MM.1S (cell line): ENCODE measurements at regions not wholly inside any gene's neighbourhood (a gene's known extent, or its start where the extent isn't known, plus 50 kb on each side); places are given as distances from the start of the nearest gene placed in this dataset.

Source experiments
- DNase-seq: peaks from one replicate; pipeline ENCODE4 v3.0.0-alpha.2; 2015
- H2AFZ ChIP-seq: fragments of 300-600 bp; sonication (generic); 2 replicates; pipeline ENCODE4 v1.6.0; 2016; ENCODE audit warnings: antibody characterized with exemption, low read length
- H3F3A ChIP-seq: fragments of 300-600 bp; sonication (generic); 2 replicates; pipeline ENCODE4 v1.6.1; 2016; ENCODE audit warnings: mild to moderate bottlenecking, antibody characterized with exemption, low read length, moderate library complexity, mixed read lengths; ENCODE audit not compliant: insufficient read depth
- H3K27ac ChIP-seq: fragments of 300-600 bp; sonication (generic); 2 replicates; pipeline ENCODE4 v1.5.1; 2016; ENCODE audit warnings: mild to moderate bottlenecking, low read length
- H3K27me3 ChIP-seq: fragments of 300-600 bp; sonication (generic); replicated peaks from 2 replicates; pipeline ENCODE4 v1.6.0; 2016; ENCODE audit warnings: low read length; ENCODE audit not compliant: insufficient read depth
- H3K36me3 ChIP-seq: fragments of 300-600 bp; sonication (generic); replicated peaks from 2 replicates; pipeline ENCODE4 v1.6.1; 2016; ENCODE audit warnings: mild to moderate bottlenecking, low read length, mixed read lengths; ENCODE audit not compliant: insufficient read depth
- H3K4me1 ChIP-seq: fragments of 300-600 bp; sonication (generic); 2 replicates; pipeline ENCODE4 v1.6.1; 2016; ENCODE audit warnings: low read length, mixed read lengths
- H3K4me2 ChIP-seq: fragments of 300-600 bp; sonication (generic); 2 replicates; pipeline ENCODE4 v1.6.0; 2016; ENCODE audit warnings: low read depth, low read length
- H3K4me3 ChIP-seq: fragments of 300-600 bp; sonication (generic); 2 replicates; pipeline ENCODE4 v1.5.1; 2016; ENCODE audit warnings: low read length, mixed read lengths
- H3K79me2 ChIP-seq: fragments of 300-600 bp; sonication (generic); 2 replicates; pipeline ENCODE4 v1.6.1; 2016; ENCODE audit warnings: mixed run types, low read length, mixed read lengths
- H3K9ac ChIP-seq: fragments of 300-600 bp; sonication (generic); 2 replicates; pipeline ENCODE4 v1.6.1; 2016; ENCODE audit warnings: low read length, mixed read lengths
- H3K9me2 ChIP-seq: fragments of 300-600 bp; sonication (generic); replicated peaks from 2 replicates; pipeline ENCODE4 v1.6.1; 2016; ENCODE audit warnings: mild to moderate bottlenecking, low read length, mixed read lengths; ENCODE audit not compliant: insufficient read depth
- H3K9me3 ChIP-seq: fragments of 300-600 bp; sonication (generic); replicated peaks from 2 replicates; pipeline ENCODE4 v1.6.1; 2016; ENCODE audit warnings: mild to moderate bottlenecking, low read length, mixed read lengths; ENCODE audit not compliant: insufficient read depth
- H4K20me1 ChIP-seq: fragments of 300-600 bp; sonication (generic); 2 replicates; pipeline ENCODE4 v1.6.1; 2016; ENCODE audit warnings: mild to moderate bottlenecking, low read length, moderate library complexity, mixed read lengths; ENCODE audit not compliant: insufficient read depth
- EZH2 ChIP-seq: fragments of 300-600 bp; sonication (generic); optimal IDR thresholded peaks from 2 replicates; pipeline ENCODE3; 2017; ENCODE audit warnings: low read depth, mild to moderate bottlenecking, antibody characterized with exemption, low read length, mixed read lengths
- EZH2phosphoT487 ChIP-seq: fragments of 300-600 bp; sonication (generic); IDR thresholded peaks from 2 replicates; pipeline ENCODE4 v1.6.1; 2018; ENCODE audit warnings: antibody characterized with exemption, low read length
- TF ChIP-seq, protein P1 (sequence below): fragments of 300-600 bp; sonication (generic); IDR thresholded peaks from 2 replicates; pipeline ENCODE4 v1.5.1; 2016; ENCODE audit warnings: antibody characterized with exemption, low read length, mixed read lengths

DNA sequence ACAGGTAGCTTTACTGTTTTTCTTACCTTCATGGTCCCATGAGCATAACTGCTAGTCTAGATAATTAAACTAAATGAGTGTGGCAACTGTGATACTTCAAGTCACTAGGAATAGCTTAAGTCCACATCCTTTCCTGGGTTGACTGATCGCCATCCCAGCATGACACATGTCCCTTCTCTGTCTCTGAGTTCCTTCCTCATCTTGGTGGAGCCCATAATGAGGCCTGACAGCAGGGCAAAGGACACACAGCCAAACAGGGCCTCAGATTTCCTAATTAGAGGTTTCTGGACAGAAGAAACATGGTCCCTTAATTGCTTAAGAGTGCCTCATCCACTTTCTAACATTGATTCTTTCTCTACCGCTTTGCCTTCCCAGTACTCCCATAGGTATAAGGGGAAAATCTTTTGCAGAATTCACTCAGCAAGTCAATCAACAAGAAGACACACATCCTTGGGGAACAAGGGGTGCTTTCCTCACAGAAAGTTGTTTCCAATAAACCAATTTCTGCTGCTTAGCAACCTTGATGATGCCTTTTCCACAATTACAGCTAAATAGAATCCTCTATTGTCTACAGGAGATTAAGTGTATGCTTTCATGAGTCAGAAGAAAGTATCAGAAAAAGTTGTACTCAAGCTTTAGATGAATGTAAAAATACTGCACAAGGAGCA lies 208.3 kb upstream of the SERP2 start:
- Histone ChIP-seq H3K27me3 (no peaks in the 10 kb centered on the region), H3F3A (no peaks in the 10 kb centered on the region), H3K9ac (no peak overlapping the region), H3K4me2 (no peak overlapping the region), H3K27ac (no peak overlapping the region), H3K9me2 (no peaks in the 10 kb centered on the region), H2AFZ (no peak overlapping the region), H4K20me1 (no peaks in the 10 kb centered on the region), H3K79me2 (no peaks in the 10 kb centered on the region), H3K36me3 (no peaks in the 10 kb centered on the region), H3K9me3 (no peaks in the 10 kb centered on the region), H3K4me3 (no peak overlapping the region), H3K4me1 (peaks cover 10% of the 10 kb centered on the region; the same call in 1 of the 2 replicates)
- no peak for TF ChIP-seq EZH2
- TF ChIP-seq, protein P1, sequence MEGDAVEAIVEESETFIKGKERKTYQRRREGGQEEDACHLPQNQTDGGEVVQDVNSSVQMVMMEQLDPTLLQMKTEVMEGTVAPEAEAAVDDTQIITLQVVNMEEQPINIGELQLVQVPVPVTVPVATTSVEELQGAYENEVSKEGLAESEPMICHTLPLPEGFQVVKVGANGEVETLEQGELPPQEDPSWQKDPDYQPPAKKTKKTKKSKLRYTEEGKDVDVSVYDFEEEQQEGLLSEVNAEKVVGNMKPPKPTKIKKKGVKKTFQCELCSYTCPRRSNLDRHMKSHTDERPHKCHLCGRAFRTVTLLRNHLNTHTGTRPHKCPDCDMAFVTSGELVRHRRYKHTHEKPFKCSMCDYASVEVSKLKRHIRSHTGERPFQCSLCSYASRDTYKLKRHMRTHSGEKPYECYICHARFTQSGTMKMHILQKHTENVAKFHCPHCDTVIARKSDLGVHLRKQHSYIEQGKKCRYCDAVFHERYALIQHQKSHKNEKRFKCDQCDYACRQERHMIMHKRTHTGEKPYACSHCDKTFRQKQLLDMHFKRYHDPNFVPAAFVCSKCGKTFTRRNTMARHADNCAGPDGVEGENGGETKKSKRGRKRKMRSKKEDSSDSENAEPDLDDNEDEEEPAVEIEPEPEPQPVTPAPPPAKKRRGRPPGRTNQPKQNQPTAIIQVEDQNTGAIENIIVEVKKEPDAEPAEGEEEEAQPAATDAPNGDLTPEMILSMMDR, result no peak
- TF ChIP-seq EZH2phosphoT487, result no peak
- no peak for DNase-seq

DNA sequence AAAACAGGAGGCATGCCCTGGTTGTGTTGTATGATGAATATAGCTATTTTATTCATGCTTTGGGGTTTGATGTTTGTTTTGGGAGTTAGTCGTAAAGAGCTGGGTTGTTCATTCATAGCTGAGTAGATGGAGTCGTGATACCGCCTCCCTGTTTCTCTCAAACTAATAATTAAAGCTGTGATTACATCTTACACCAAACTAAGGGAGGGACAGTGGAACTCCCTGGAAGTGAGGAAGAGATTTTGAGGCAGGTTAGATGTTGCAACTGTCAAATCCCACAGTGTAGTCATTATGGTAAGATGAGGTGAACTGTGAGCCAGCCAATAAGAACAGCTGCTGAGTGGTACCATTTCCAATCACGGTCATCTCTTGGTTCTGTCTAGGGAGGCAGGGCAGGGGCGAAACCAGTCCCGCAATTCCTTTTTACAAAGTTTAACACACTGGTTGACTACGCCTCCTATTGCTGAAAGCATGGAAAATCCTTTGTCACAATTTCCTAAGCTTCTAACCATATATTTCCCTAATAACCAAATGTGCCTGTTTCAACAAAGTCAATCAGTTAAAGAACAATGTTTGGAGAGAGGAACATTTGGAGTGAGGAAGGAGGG lies 207.6 kb upstream of the SERP2 start:
- no peak for DNase-seq

DNA sequence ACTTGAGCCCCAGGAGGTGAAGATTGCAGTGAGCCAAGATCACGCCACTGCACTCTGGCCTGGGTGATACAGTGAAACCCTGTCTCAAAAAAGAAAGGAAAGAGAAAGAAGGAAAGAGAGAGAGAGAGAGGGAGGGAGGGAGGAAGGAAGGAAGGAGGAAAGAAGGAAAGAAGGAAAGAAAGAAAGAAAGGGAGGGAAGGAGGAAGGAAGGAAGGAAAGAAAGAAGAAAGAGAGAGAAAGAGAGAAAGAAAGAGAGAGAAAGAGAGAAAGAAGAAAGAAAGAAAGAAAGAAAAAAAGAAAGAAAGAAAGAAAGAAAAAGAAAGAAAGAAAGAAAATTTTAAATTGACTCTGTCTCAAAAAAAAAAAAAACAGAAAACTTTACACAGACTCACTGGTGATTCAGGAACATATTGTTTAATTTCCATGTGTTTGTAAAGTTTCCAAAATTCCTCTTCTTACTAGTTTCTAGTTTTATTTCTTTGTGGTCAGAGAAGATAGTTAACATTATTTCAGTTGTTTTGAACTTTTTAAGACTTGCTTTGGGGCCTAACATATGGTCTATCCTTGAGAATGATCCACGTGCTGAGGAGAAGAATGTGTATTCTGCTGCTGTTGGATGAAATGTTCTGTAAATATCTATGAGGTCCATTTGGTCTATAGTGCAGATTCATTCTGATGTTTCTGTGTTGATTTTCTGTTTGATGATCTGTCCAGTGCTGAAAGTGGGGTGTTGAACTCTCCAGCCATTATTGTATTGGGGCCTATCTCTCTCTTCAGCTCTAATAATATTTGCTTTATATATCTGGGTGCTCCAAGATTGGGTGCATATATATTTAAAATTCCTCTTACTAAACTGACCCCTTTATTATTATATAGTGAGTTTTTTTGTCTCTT lies 204.4 kb upstream of the SERP2 start:
- Histone ChIP-seq H2AFZ (no peak overlapping the region), H3K9me2 (no peaks in the 10 kb centered on the region), H3K36me3 (no peaks in the 10 kb centered on the region), H3K4me3 (no peak overlapping the region), H3K4me1 (no peaks in the 10 kb centered on the region), H3K9me3 (no peaks in the 10 kb centered on the region), H3K27ac (no peak overlapping the region), H4K20me1 (no peaks in the 10 kb centered on the region), H3K4me2 (no peak overlapping the region), H3K9ac (no peak overlapping the region), H3K79me2 (no peaks in the 10 kb centered on the region), H3K27me3 (no peaks in the 10 kb centered on the region), H3F3A (no peaks in the 10 kb centered on the region)
- DNase-seq, result no peak
- no peak for TF ChIP-seq EZH2
- no peak for TF ChIP-seq EZH2phosphoT487
- TF ChIP-seq, protein P1, result no peak

More for the DNA sequence above, 207.6 kb upstream of the SERP2 start:
- no peak overlapping the region for H3K4me2 ChIP-seq
- no peak overlapping the region for H3K27ac ChIP-seq
- H3F3A ChIP-seq, result no peaks in the 10 kb centered on the region
- TF ChIP-seq, protein P1, result no peak
- TF ChIP-seq EZH2phosphoT487 (no peak), EZH2 (no peak)
- H3K9ac ChIP-seq, result no peak overlapping the region
- H3K9me3 ChIP-seq, result no peaks in the 10 kb centered on the region
- H3K27me3 ChIP-seq, result no peaks in the 10 kb centered on the region
- H3K4me1 ChIP-seq, result peaks cover 4% of the 10 kb centered on the region; the same call in 1 of the 2 replicates
- no peak overlapping the region for H2AFZ ChIP-seq
- H3K4me3 ChIP-seq, result no peak overlapping the region
- no peaks in the 10 kb centered on the region for H3K79me2 ChIP-seq
- H3K36me3 ChIP-seq, result no peaks in the 10 kb centered on the region
- H3K9me2 ChIP-seq, result no peaks in the 10 kb centered on the region
- no peaks in the 10 kb centered on the region for H4K20me1 ChIP-seq
